IPS-20b (cell line): ENCODE measurements at regions not wholly inside any gene's neighbourhood (a gene's known extent, or its start where the extent isn't known, plus 50 kb on each side); places are given as distances from the start of the nearest gene placed in this dataset.
A peak's percentile ranks its signal among the peaks of the same experiment; 100 is the strongest.
"Not testable (repeated sequence)": the region's sequence is repeated elsewhere in the genome, so short reads cannot be mapped to it uniquely, and the experiment has no call there.

Experiments used
- H3K27ac ChIP-seq: one replicate; pipeline ENCODE4 v1.5.1; 2013; ENCODE audit warnings: low read length
- H3K27me3 ChIP-seq: 2 replicates; pipeline ENCODE4 v1.6.1; 2013; ENCODE audit warnings: mild to moderate bottlenecking, low read length, inconsistent platforms; ENCODE audit not compliant: insufficient read depth
- H3K36me3 ChIP-seq: 2 replicates; pipeline ENCODE4 v1.6.1; 2013; ENCODE audit warnings: low read depth, mild to moderate bottlenecking, inconsistent platforms, low read length, moderate library complexity; ENCODE audit not compliant: insufficient read depth
- H3K4me1 ChIP-seq: 2 replicates; pipeline ENCODE4 v1.6.1; 2013; ENCODE audit warnings: mild to moderate bottlenecking, control low read depth, inconsistent platforms, low read length, moderate library complexity; ENCODE audit not compliant: insufficient read depth
- H3K4me3 ChIP-seq: 2 replicates; pipeline ENCODE4 v1.5.1; 2013; ENCODE audit warnings: mild to moderate bottlenecking, low read length, inconsistent platforms
- H3K9ac ChIP-seq: 2 replicates; pipeline ENCODE4 v1.6.1; 2013; ENCODE audit warnings: low read depth, mild to moderate bottlenecking, inconsistent platforms, low read length, moderate library complexity
- H3K9me3 ChIP-seq: 2 replicates; pipeline ENCODE4 v1.6.1; 2013; ENCODE audit warnings: mild to moderate bottlenecking, low read depth, low read length, inconsistent platforms; ENCODE audit not compliant: insufficient read depth

DNA sequence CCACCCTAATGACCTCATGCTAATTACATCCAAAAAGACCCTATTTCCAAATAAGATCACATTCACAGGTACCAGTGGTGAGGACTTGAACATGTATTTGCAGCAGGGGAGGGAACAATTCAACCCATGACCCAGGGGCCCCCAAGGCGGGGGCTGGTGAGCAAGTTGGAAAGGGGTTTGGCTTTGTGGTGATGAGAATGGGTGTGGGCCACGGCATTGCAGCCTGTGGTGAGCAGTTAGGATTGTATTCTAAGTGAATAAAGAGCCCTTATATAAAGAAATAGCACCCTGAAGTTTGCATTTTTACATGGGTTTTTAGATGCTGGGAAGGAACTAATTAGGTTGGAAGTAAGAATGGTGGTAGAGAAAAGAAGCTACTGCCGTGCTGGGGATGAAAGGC is 694.2 kb downstream of the EFNB2 start:
- H3K4me3 ChIP-seq: no peak overlapping the region
- H3K27ac ChIP-seq: no peak overlapping the region
- H3K4me1 ChIP-seq: no peaks in the 10 kb centered on the region
- H3K36me3 ChIP-seq: no peaks in the 10 kb centered on the region
- no peaks in the 10 kb centered on the region for H3K9me3 ChIP-seq
- H3K27me3 ChIP-seq: no peaks in the 10 kb centered on the region
- H3K9ac ChIP-seq: no peak overlapping the region

GRCh38 chr13:105838231-105838630 is 697.2 kb downstream of the EFNB2 start:
- Histone ChIP-seq H3K27ac (no peak overlapping the region), H3K27me3 (no peaks in the 10 kb centered on the region), H3K4me1 (no peaks in the 10 kb centered on the region), H3K9ac (no peak overlapping the region), H3K36me3 (no peaks in the 10 kb centered on the region), H3K4me3 (no peak overlapping the region), H3K9me3 (no peaks in the 10 kb centered on the region)

DNA sequence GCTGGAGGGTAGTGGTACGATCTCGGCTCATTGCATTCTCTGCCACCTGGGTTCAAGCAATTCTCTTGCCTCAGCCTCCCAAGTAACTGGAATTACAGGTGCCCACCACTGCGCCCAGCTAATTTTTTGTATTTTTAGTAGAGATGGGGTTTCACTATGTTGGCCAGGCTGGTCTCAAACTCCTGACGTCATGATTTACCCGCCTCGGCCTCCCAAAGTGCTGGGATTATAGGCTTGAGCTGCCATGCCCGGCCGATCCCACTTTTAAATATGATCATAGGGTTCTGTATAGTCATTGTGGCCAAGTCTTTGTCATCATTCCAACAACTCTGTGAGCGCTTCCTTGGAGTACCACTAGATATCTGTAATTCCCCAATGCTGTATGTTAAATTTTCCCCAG is 698.2 kb downstream of the EFNB2 start:
- H3K4me1 ChIP-seq, H3K9me3 ChIP-seq, H3K36me3 ChIP-seq, H3K27ac ChIP-seq, H3K27me3 ChIP-seq, H3K4me3 ChIP-seq, H3K9ac ChIP-seq: not testable (repeated sequence)

DNA sequence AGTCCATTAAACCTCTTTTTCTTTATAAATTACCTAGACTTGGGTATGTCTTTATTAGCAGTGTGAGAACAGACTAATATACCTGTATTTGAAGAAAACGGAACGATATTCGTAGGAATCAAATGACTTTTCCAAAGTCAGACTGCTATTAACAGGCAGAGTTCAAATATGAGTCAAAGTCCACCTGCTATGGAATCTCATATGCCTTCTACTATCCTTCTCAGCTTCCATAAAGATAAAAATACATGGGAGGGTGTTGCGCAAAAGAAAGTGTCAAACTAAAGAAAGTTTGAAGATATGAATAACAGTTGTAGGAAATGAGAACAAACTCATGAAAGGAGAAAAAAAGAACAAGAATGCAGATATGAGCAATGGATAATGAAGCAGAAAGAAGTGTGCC is 704.6 kb downstream of the EFNB2 start:
- Histone ChIP-seq H3K36me3 (no peaks in the 10 kb centered on the region), H3K27ac (no peak overlapping the region), H3K27me3 (no peaks in the 10 kb centered on the region), H3K4me1 (no peaks in the 10 kb centered on the region), H3K4me3 (no peak overlapping the region), H3K9ac (no peak overlapping the region), H3K9me3 (no peaks in the 10 kb centered on the region)

DNA sequence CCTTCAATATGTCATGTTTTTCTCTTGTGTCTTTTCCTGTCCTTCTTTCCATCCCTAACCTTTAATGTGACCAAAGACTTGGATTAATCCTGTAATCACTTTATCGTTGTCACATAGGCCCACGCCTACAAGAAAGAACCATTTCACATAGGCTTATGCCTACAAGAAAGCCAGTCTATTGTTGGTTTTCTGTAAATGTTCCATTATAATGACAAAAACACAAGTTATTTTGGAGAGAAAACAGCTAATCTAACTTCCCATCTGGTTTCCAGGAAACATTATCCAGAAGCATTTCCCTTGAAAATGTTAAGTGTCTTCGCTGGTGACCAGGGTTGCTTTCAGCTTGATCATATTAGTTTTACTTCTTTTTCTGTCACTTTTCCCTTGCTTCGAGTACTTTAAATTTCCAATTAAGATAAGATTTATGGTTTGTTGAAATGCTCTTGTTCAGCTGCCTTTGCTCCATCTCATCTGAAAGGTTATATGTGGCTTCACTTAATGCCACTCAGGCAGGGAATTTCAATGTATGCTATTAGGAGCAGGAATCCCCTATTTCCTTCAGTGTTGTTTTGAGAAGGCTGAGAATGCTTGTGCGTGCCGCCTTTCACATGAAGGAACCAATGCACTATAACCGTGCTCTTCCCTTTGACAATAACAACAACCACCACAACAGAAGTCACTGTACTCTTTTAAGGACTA is 708.2 kb downstream of the EFNB2 start:
- H3K4me1 ChIP-seq: no peaks in the 10 kb centered on the region
- H3K27me3 ChIP-seq: no peaks in the 10 kb centered on the region
- no peak overlapping the region for H3K4me3 ChIP-seq
- H3K36me3 ChIP-seq: no peaks in the 10 kb centered on the region
- H3K9ac ChIP-seq: no peak overlapping the region
- H3K27ac ChIP-seq: no peak overlapping the region
- H3K9me3 ChIP-seq: no peaks in the 10 kb centered on the region

GRCh38 chr13:105825071-105825470 is 710.4 kb downstream of the EFNB2 start:
- no peak overlapping the region for H3K9ac ChIP-seq
- H3K27ac ChIP-seq: no peak overlapping the region
- no peaks in the 10 kb centered on the region for H3K36me3 ChIP-seq
- no peaks in the 10 kb centered on the region for H3K4me1 ChIP-seq
- H3K4me3 ChIP-seq: no peak overlapping the region
- no peaks in the 10 kb centered on the region for H3K27me3 ChIP-seq
- H3K9me3 ChIP-seq: no peaks in the 10 kb centered on the region

DNA sequence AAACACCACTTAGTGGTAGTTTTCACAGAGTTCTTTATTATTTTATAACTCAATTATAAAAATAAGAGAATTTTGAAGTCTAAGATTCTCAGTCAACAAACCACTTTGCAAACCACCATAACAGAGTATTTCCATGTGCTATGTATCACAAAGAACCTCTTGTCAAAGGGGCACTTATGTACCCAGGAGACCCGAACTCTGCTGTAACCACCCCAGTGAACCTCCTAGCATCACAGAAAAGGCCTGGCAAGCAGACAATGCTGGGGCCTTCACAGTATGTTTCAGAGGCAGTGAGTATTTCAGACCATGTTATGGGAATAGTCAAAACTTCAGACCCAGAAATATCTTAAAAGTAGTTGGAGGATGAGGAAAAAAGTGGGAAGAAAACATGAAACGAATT is 714.1 kb downstream of the EFNB2 start:
- no peak overlapping the region for H3K27ac ChIP-seq
- H3K27me3 ChIP-seq: peaks cover 17% of the 10 kb centered on the region

GRCh38 chr13:105820415-105820814 is 715.0 kb downstream of the EFNB2 start:
- H3K9me3 ChIP-seq: no peaks in the 10 kb centered on the region
- no peaks in the 10 kb centered on the region for H3K36me3 ChIP-seq
- H3K27ac ChIP-seq: no peak overlapping the region
- peaks cover 12% of the 10 kb centered on the region for H3K4me1 ChIP-seq
- H3K9ac ChIP-seq: no peak overlapping the region
- no peak overlapping the region for H3K4me3 ChIP-seq
- H3K27me3 ChIP-seq: peaks cover 24% of the 10 kb centered on the region

More for the DNA sequence above, 714.1 kb downstream of the EFNB2 start:
- peaks cover 12% of the 10 kb centered on the region for H3K4me1 ChIP-seq
- no peaks in the 10 kb centered on the region for H3K36me3 ChIP-seq
- H3K9me3 ChIP-seq: no peaks in the 10 kb centered on the region
- no peak overlapping the region for H3K4me3 ChIP-seq
- no peak overlapping the region for H3K9ac ChIP-seq

DNA sequence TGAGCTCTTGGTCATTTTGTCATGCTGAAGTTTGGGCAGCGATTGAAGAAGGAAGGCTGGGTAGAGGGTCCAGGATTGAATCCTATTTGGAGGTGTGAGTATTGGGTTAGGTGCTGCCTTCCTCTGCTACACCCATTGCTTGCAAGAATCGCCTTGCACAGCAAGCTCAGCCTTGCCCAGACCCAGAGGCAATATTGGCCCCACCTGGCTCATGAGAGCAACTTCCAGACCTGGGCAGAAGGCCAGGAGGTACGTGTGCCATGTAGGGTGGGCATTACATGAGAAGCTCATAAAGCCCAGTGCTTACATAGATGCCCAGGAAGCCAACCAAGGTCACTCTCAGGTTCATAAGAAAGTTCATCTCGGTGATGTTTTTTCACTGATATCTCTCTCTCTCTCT is 718.0 kb downstream of the EFNB2 start:
- H3K36me3 ChIP-seq: no peaks in the 10 kb centered on the region
- H3K27ac ChIP-seq: no peak overlapping the region
- peaks cover 24% of the 10 kb centered on the region for H3K27me3 ChIP-seq
- peak overlapping the region; percentile 18; the same call in 1 of the 2 replicates for H3K4me3 ChIP-seq
- no peaks in the 10 kb centered on the region for H3K9me3 ChIP-seq
- no peak overlapping the region for H3K9ac ChIP-seq
- peaks cover 12% of the 10 kb centered on the region for H3K4me1 ChIP-seq

GRCh38 chr13:105816994-105817393 is 718.5 kb downstream of the EFNB2 start:
- Histone ChIP-seq H3K4me1 (peaks cover 12% of the 10 kb centered on the region), H3K4me3 (peak overlapping the region; percentile 18; the same call in 1 of the 2 replicates), H3K9me3 (no peaks in the 10 kb centered on the region), H3K27me3 (peaks cover 24% of the 10 kb centered on the region), H3K36me3 (no peaks in the 10 kb centered on the region), H3K27ac (no peak overlapping the region), H3K9ac (no peak overlapping the region)

GRCh38 chr13:105814902-105815250 is 720.6 kb downstream of the EFNB2 start:
- H3K27me3 ChIP-seq: peaks cover 24% of the 10 kb centered on the region
- no peaks in the 10 kb centered on the region for H3K9me3 ChIP-seq
- H3K27ac ChIP-seq: no peak overlapping the region
- H3K4me1 ChIP-seq: peaks cover 12% of the 10 kb centered on the region
- no peak overlapping the region for H3K4me3 ChIP-seq
- H3K36me3 ChIP-seq: no peaks in the 10 kb centered on the region
- H3K9ac ChIP-seq: no peak overlapping the region

GRCh38 chr13:105814219-105814901 is 721.1 kb downstream of the EFNB2 start:
- H3K27me3 ChIP-seq: peaks cover 24% of the 10 kb centered on the region

More at GRCh38 chr13:105814219-105814901, 721.1 kb downstream of the EFNB2 start:
- H3K4me1 ChIP-seq: peaks cover 12% of the 10 kb centered on the region
- H3K9me3 ChIP-seq: no peaks in the 10 kb centered on the region
- H3K27ac ChIP-seq: no peak overlapping the region
- no peak overlapping the region for H3K4me3 ChIP-seq
- H3K36me3 ChIP-seq: no peaks in the 10 kb centered on the region
- H3K9ac ChIP-seq: no peak overlapping the region
